Inferior parietal cortex (tissue), 1 donor: ENCODE measurements at regions not wholly inside any gene's neighbourhood (a gene's known extent, or its start where the extent isn't known, plus 50 kb on each side); places are given as distances from the start of the nearest gene placed in this dataset.
"Not testable (repeated sequence)": the region's sequence is repeated elsewhere in the genome, so short reads cannot be mapped to it uniquely, and the experiment has no call there.

ENCODE experiments used
- DNase-seq: peaks from one replicate; pipeline ENCODE4 v3.0.0-alpha.2; 2016; ENCODE audit errors: extremely low spot score

DNA sequence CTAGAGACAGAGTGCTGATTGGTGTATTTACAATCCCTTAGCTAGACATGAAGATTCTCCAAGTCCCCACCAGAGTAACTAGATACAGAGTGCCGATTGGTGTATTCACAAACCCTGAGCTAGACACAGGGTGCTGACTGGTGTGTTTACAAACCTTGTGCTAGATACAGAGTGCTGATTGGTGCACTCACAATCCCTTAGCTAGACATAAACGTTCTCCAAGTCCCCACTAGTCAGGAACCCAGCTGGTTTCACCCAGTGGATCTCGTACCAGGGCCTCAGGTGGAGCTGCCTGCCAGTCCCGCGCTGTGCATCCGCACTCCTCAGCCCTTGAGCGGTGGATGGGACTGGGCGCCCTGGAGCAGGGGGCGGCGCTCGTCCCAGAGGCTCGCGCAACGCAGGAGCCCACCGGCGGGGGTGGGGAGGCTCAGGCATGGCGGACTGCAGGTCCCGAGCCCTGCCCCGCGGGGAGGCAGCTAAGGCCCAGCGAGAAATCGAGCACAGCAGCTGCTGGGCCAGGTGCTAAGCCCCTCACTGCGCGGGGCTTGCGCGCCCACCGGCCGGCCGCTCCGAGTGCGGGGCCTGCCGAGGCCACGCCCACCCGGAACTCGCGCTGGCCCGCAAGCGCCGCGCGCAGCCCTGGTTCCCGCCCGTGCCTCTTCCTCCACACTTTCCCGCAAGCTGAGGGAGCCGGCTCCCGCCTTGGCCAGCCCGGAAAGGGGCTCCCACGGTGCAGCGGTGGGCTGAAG, 204.0 kb upstream of the SLITRK1 start:
- DNase-seq = not testable (repeated sequence)

DNA sequence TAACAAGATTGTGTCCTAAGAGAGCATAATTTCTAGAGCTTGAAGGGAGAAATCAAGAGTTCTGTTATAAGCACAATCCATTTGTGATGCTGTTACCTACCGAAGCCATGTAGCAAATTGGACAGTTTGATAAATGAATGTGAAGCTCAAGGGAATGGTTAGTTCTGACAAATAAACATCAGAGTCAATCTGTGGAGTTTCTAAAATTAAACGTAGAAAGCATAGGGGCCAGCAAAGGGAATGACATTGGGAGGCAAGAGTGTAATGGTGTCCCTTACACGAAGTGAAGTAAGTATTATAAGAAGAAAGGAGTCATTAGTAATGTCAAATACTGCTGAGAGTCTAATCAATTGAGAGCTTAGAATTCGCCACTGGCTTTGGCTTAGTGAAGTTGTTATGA, 200.2 kb upstream of the SLITRK1 start:
- DNase-seq = no peak

DNA sequence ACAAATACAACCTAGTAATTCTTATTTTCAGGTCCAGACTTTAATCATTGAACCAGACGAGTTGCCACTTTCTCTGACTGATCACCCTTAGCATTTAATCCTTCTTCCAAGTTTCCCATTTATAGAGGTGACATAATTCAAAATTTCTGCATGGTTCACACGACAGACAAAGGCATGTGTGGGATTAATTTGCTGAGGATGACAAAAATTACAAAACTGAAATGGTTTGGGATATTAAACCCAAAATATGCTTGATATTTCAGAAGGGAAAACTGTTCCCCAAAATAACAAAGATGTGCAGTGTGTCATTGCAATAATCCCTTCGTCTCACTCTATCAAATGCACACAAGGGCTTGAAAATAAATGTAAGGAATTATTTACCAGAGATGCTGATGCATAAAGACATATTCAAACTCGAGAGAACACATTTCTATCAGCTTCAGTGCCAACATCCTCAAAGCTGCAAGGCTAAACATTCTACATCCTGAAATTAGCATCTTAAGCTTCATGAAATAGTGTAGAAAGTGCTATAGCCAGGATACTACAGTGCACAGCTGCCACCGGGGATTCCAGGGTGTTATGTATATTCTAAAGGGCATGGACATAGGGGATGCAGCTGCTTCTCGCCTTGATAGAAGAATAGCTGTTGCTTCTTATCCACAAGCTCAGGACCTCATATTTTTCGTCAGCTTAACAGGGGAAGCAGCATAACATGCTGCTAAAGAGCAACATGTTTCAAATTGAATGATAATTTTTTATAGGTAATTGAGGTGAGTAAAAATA, 198.7 kb upstream of the SLITRK1 start:
- DNase-seq = peak; percentile 7

DNA sequence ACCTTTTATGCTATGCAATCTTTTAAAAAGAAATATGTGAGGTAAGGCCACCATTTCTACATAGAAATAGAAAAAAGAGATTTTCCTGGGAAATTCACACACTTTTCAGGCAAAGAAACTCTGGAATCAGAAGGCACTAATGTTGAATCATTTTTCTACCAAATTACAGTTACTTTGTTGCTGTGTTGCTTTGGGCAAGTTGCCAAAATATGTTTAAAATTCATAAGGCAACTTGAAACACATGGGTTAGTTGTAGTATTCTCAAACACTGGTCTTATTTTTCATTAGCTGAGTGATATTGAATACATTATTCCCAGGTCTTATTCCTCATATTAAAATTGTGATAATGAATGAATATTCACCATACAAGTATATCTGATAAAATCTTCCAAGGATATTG, 195.0 kb upstream of the SLITRK1 start:
- DNase-seq = no peak

DNA sequence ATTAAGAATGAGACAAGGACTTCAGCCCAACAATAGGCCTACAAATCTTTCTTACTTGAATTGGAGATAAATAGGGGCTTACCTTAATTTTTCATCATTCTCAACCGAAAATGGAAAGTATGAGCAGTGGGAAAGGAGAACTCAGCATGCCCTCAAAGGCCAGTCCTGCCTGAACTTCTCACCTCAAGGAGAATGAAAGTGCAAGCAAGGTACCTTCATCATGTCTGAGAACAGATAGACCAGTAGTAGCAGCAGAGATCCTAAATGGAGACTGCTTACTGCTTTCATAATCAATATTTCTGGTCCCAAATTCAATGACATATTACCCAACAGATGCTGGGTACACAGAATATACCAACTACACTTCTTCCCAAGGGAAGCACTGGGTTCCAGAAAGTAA, 194.0 kb upstream of the SLITRK1 start:
- DNase-seq = no peak

DNA sequence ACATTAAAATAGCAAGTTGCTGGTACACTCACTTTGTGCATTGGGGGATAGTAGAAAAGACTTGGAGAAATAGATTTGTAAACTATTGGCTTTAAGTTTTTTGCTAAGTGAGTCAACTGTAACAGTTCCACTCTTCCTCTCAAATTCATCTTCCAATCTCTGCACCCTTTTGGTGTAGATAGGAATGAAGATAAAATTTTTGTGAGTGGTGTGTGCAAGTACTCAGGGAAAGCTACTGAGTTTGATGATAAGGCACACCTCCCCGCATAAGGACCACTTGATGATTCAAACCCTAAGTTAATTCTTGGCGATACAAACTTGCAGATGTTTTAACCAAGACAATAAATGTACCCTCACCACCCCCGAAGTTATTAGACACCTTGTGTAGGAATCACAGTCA, 168.3 kb upstream of the SLITRK1 start:
- no peak for DNase-seq

DNA sequence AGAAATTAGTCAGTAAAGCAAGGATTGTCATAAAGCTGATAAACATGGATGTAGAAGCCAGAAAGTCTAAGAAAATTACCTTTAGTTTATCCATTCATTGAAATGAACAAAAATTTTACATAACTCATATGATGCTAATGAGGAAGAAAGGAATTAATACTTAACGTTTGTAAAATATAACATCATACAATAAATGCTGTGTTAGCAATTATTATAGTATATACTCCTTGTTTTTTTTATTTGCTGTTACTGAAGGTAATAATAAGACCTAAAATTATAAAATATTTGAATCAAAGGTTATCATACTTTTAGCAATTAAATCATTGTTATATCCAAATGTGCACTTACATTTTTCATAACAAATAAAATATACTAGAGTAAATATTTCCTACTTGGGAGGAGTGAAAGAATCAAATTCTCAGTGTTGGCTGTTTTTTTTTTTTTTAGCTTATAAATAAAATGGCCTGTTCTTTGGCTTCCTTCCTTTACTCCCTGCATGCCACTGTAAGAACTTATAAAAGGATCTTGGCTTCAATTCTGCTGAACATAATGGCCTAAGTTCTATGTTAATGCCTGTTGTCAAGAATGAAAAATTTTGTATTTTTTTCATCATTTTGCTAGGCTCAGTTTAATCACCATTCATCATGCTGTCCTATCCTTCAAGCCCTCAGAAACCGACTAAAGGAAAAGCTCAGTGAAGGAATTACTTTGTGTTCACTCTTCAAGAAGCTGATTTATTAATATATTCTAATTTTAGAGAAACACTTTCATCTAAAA, 167.4 kb upstream of the SLITRK1 start:
- DNase-seq = no peak

DNA sequence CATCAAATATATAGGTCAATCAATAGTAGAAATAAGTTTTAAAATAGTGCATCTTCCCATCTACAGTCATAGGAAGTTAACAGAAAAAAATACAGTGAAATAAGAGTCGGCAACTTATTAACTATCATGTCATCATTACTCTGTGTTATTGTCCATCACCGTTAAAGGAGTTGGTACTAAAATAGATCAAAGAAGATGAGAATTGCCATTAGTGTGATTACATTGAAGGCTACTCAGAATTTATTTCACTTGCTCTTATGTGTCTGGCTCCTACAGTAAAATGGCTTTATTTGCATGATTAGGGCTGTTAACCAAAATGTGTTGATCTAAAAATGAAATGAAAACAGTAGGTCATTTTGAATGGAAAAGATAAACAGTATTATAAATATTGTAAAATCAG, 162.5 kb upstream of the SLITRK1 start:
- no peak for DNase-seq

DNA sequence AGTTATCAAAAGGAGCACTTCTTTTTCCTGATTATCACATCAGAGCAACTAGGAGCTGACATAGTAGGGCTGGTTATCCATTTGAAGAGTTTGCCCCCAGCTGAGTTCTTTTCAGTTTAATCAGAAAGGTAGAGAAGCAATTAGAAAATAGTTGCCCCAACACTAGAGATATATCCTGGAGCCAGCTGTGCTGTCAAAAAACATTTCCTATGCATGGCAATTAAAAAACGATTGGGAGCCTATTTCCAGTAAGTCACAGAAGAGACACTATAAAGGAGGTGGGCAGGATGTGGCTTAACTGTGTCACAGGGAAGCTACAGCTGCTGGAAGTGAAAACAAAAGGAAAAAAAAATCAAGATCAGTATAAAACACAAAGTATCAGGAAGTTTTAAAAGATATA, 155.7 kb upstream of the SLITRK1 start:
- DNase-seq = no peak

DNA sequence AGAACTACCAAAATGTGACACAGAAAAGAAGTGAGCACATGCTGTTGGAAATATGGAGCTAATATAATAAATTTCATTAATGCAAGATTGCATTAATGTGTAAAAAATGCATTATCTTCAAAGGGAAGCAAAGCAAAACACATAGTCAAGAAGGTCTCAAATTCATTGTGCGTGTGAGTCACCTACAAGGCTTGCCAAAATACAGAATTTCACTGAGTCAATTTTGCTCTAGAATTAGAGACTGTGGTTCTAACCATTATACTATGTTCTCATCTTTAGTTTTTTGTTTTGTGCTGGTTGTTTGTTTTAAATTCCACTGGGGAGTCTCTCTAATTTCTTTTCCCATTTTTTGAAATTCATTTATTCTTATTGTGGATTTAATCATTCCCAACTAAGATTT, 149.8 kb upstream of the SLITRK1 start:
- no peak for DNase-seq

DNA sequence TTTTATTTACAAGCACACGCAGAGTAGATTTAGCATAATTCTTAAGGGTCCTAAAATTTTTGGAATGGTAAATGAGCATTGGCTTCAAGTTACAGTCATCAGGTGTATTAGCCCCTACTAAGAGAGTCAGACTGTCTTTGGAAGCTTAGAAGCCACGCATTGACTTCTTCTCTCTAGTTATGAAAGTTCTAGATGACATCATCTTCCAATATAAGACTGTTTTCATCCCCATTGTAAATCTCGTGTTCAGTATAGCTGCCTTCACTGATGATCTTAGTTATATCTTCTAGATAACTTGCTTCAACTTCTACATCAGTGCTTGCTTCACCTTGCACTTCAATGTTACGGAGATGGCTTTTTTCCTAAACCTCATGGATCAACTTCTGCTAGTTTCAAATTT, 148.8 kb upstream of the SLITRK1 start:
- DNase-seq = no peak

DNA sequence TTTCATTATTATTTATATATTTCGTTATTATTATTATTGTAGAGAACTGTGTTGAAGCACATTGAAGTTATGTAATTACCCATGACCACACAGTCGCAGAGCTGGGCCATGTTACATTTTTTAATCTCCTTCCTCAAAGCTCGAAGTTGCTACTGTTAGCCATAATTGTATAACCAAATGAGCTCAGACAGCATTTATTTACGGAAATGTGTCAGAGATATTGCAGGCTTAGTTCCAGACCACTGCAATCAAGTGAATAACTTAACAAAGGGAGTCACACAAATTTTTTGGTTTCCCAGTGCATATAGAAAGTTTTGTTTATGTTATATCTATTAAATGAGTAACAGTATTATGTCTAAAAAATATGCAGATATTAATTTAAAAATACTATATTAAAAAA, 147.1 kb upstream of the SLITRK1 start:
- DNase-seq = no peak

DNA sequence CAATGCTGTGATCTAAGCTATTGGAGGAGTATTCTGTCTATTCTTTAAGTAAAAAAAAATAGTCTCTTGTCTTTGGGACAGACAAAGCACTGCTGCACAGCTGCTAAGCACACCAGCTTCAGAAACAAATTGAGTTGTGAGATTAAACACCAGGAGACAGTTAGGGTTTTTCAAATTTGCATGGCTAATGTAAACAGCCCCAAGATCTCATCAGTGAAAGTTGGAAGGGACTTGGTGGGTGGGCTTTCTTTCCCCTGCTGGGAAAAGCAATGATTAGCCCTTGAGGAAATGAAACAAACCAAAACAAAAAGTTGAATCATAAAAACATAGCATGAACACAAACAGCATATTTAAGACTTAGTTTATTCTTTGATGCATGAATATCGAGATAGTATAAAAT, 143.6 kb upstream of the SLITRK1 start:
- DNase-seq = no peak

DNA sequence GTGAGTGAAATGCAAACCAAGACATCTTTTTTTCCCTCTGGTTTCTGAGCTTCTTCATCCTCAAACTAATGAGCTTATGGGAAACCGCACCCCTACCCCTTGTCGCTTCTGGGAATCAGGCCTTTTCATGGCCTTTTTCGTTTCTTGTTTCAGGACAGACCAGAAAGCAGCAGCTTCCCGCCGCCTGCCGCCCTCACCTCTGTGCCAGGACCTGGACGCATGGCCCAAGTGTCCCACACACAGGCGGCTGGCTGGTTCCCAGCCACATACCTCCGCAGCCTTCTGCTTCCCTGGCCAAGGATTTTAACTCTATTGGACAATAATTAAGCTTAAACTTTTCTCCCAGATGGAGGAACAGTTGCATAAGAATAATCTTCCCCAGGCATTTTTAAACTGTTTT, 114.1 kb upstream of the SLITRK1 start:
- no peak for DNase-seq

DNA sequence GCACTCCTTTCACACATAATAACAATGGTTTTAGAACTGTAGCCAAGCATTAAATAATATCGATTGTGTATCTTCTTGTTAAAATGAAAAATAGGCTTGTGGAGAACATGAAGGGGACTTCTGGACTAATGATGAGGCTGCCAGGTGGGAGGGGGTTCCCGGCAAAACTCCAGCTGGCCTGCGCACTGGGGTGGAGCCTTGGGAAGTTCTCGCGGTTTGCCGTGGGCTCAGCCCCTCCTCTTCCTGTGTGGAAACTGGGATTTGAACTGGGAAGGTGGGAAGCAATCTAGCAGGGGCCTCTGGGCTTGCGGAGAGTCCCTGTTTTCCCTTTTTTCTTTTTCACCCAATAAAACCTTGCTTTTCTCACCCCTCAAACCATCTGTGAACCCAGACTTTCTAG, 113.7 kb upstream of the SLITRK1 start:
- DNase-seq = no peak

DNA sequence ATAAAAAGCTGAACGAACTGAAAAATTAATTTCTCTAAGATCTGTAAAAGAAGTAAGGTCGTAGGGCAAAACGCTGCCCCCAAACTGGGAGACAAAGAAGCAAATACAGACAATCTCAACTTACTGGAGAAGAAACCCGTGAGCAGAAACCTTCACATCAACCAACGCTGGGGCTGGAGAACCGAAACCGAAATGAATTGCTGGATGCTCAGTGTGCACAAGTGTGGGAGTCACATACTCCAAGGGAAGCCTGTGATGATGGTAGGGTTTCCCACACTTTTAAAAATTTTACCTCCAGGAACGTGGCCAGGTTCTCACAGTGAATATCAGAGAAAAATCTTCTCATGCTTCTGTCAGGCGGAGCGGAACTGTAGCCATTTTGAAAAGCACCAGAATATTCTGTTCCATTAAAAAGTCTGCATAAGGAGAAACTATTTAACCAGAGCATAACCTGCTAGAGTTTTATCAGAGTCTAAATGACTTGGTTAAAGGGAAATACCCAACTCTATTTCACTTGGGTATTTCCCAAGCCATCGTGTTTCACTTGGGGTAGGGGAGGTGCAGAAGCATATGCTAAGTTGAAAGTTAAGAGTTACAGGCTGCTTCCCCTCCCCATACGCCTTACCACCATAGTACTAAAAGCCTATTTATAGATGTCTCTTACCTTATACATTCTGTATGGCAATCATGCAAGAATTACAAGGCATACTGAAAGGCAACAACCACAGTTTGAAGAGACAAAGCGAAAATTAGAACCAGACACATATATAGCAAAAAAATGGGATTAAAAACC, 110.5 kb upstream of the SLITRK1 start:
- no peak for DNase-seq

DNA sequence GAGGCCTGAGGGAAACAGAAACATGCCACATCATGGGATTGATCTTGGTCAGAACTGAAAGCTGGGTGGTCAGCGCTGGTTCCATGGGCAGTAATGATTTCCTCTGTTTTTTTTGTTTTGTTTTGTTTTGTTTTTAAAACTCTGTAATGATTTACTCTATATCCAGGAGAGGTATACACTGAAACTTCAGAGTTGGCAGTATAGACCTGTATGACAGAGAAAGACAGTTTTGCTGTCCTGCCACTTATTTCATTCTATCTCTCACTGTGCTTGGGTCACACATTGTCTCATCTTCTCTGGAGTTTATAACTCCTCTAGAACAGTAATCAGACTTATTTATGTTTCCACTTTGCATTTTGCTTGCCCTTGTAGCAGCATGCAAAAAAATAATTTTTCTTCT, 105.1 kb upstream of the SLITRK1 start:
- no peak for DNase-seq

DNA sequence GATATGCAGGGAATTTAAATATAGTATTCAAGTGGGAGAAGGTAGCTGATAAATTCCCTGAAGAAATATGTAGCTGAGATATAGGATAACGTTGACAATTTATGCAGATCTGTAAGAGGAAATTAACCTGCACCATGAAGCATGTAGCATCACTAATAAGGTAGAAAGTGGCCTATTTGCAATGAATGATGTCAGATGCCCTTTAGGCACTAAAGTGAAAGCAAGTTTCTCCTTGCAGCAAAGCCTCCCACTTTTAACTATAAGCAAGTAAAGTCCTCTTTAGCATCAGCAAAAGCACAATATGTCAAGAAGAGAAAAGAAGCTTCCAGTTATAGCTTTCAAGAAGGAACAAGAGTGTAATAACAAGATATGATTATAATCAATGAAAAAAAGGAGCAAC, 102.5 kb upstream of the SLITRK1 start:
- DNase-seq = no peak

DNA sequence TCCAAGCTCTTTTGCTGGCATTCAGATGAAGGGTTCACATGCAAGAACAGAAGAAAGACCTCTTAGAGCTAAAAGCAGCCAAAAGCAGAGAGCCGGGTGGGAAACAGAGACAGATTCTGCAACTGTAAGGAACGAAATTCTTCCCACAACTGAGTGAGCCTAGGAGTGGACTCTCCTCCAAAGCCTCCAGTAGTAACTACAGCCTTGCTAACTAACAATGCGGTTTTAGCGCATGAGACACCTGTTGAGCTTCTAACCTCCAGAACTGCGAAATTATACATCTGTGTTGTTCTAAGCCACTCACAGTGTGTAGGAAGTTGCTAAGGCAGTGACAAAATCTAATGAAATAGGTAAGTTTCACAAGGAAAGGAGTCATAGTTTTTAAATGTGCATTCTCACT, 98.1 kb upstream of the SLITRK1 start:
- no peak for DNase-seq

DNA sequence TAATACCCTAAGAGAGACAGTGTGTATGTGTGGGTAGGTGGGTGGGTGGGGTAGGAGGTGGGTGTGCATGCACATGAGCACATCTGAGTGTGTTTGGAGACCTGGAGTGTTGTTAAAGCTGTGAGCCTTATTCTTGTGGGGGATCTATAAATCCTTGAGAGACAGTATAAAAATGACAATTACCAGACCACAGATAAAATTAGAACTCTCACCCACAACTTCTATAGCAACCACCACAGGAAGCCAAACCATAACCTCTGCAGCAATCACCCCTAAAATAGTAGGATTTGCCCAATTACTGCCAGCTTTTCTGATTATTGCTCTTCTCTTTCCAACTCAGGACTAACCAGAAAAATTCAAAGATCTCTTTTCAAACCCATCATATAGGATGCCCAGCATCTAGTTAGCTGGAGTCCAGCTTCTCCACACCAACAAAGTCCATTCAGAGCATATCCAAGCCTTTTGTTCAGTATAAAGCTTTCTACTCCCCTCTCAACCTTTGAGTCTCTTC, 93.4 kb upstream of the SLITRK1 start:
- DNase-seq = no peak

DNA sequence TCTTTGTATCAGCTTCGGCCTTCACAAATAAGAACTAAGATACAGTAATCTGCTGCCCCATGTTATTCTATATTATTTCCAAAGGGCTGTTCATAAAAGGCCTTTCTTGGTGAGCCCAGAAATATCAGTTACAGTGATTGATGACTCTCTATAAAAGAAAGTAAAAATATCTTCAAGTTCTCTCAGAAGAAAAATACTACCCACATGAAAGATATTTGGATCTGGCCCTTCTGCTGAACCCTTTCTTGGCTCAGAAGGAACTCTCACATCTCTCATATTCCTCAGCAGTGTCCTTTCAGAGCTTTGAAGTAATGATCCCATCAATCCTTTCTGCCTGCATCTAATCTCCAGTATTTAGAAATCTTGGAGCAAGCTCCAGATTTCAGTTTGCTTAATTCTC, 76.3 kb upstream of the SLITRK1 start:
- DNase-seq = no peak

DNA sequence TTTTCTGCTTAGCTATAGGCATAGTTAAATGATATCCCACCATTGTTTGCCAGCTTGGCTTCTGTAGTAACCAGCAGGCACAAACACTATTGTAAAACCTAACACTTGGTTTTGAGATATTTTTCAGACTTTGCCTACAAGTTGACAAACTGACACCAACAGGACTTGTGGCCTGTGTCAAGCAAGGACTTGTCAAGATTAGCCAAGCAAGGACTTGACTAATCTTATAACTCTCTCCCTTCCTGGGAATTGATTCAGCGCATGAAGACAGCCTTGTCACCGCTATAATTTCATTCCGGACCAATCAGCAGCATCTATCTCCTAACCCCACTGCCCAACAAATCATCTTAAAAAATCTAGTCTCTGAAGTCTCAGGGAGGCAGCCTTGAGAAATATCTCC, 72.7 kb upstream of the SLITRK1 start:
- DNase-seq = no peak
